T follicular helper cell (primary cell): ENCODE measurements at regions not wholly inside any gene's neighbourhood (a gene's known extent, or its start where the extent isn't known, plus 50 kb on each side); places are given as distances from the start of the nearest gene placed in this dataset.
"Not testable (repeated sequence)": the region's sequence is repeated elsewhere in the genome, so short reads cannot be mapped to it uniquely, and the experiment has no call there.

Source experiments
- DNase-seq: peaks from one replicate; pipeline ENCODE4 v3.0.0-alpha.2; 2020; ENCODE audit warnings: low read depth

GRCh38 chr11:82047200-82047599 is 686.5 kb downstream of the FAM181B start:
- DNase-seq: no peak

GRCh38 chr11:82046778-82047177 is 686.9 kb downstream of the FAM181B start:
- DNase-seq: no peak

DNA sequence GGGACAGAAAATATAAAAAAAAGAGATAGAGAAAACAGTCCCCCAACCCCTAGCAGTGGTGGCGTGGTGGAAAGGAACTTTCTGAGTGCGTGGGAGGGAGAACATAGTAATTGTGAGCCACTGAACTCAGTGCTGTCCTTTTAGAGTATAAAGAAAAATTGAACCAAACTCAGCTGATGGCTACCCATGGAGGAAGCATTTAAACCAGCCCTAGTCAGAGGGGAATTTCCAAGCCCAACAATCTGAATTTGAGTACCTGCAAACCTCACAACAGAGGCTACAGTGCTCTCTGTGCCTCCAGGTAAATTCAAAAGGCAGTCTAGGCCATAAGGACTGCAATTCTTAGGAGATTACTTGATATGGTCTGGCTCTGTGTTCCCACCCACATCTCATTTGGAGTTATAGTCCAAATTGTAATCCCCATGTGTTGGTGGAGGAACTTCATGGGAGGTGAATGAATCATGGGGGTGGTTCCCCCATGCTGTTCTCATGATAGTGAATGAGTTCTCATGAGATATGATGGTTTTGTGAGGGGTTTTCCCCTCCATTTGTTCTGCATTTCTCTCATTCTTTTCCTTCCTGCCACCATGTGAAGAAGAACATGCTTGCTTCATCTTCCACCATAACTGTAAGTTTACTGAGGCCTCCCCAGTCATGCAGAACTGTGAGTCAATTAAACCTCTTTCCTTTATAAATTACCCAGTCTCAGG is 687.8 kb downstream of the FAM181B start:
- no peak for DNase-seq

DNA sequence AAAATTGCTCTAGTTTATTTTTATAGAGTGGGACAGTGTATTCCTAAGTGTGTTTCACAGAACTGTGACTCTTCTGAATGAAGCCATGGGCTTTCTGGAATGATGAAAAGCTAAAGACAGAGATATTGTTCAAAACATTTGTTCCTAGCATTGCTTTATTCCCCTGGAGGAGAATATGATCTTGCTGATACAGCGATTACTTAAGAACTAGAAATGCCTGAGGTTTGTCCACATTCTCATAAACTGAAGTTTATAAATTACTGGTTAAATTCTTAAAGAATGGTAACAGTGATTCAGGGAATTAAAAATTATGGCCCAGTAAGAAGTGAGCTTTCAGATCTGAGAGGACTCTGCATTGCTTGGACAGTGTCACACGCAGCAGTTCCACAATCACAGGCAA is 690.3 kb downstream of the FAM181B start:
- DNase-seq: no peak

DNA sequence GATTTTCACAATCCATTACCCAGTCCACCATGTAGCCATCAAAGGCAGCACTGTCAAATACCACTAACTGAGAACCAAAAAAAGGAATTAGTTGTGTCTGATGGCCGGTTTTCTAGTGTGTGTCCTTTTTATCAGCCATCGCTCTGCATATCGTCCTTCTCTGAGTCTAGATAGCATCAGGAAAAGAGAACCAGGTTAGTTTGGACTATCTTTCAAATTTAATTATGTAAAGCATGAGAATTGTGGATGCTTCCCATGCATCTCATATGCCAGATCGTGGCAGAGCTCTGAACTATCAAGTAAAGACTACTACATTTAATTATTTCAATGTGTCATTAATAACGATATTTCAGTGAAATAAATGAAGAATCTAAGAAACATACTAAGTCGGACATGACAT is 691.9 kb downstream of the FAM181B start:
- no peak for DNase-seq

- DNase-seq: no peak
These were observed 695.5 kb downstream of the FAM181B start for GRCh38 chr11:82038154-82038553.

- no peak for DNase-seq
These were observed 699.1 kb downstream of the FAM181B start for GRCh38 chr11:82034527-82034926.

DNA sequence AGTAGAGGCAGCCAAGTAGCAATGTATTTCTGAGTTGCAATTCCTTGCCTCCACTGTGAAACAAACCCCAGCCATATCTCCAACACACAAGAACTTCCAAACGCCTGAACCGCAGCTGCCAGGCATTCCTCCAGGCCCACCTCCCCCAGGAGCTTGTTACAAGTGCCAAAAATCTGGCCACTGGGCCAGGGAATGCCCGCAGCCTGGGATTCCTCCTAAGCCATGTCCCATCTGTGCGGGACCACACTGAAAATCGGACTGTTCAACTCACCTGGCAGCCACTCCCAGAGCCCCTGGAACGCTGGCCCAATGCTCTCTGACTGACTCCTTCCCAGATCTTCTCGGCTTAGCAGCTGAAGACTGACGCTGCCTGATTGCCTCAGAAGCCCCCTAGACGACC is 706.3 kb downstream of the FAM181B start:
- DNase-seq: not testable (repeated sequence)

GRCh38 chr11:82024760-82025159 is 708.9 kb downstream of the FAM181B start:
- DNase-seq: no peak

DNA sequence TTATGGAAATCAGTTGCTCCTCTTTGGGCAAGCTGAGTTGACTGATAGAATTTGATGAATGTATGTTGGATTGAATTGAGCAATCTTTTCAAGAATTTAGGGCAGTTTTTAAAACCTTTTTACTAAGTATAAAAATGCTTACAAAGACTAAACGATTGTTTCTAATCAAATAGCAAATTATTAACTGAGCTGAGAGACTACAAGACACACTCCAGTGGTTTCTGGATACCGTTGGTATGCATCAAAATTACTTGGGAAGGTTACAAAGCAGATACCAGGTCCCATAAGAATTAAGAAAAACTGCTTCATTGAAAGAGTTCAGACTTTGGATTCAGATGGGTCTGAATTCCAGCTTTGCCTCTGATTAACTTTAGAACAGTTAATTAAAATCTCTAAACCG is 721.4 kb downstream of the FAM181B start:
- no peak for DNase-seq

GRCh38 chr11:82009133-82009532 is 724.5 kb downstream of the FAM181B start:
- no peak for DNase-seq

DNA sequence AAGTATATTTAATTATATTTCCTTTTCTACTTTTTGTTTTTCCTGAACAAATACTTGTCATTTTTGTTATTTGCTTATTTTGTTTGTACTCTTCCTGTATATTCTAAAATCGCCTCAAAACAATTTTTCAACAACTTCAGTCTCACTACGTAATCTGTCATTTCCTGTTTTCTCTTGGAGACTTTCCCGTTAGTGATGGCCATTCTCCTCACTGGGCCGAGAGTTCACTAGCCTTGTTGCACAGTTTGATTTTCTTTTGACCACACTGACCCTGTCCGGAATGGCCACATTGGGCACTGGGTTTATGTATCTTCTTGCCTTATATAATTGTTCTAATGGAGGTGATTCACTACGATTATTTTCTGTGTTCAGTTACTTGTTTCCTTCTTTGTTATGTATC is 726.1 kb downstream of the FAM181B start:
- DNase-seq: no peak

GRCh38 chr11:82004537-82005213 is 729.0 kb downstream of the FAM181B start:
- no peak for DNase-seq

GRCh38 chr11:82003671-82004515 is 729.8 kb downstream of the FAM181B start:
- no peak for DNase-seq

DNA sequence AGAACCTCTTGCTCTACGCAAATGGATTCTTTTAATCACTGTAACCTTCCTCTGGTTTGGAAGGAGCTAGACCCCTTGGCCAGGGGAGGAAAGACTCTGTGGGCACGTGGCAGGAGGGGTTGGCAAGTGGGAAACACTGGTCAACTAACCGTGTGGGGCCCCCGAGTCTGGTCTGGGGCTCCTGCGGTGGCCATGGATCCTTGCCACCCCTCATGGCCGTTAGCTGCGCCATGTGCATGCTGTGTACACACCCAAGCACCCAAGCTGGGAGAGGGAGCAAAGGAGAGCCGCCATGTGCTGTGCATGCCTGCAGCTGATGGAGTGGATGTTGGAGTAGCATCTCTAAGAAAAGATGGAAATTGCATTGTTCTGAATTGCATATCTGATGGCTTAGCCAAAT is 730.6 kb downstream of the FAM181B start:
- DNase-seq: no peak

DNA sequence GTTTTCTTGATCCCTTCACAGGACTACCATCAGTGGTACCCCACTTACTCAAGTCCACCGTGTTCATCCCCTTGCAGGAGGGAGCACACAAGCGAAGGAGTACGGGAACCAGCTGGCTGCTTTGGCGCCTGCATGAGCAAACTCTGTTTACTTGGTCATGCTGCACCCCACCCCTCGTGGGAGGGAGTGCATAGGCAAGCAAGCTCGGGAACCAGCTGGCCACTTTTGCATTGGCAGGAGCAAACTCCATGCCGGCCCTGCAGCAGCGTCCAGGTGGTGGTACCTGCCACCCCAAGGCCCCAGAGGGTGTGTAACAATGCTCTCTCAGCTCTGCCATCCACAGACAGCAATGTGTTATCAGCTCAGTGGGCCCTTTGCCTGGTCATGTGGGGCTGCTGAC is 737.8 kb downstream of the FAM181B start:
- no peak for DNase-seq

DNA sequence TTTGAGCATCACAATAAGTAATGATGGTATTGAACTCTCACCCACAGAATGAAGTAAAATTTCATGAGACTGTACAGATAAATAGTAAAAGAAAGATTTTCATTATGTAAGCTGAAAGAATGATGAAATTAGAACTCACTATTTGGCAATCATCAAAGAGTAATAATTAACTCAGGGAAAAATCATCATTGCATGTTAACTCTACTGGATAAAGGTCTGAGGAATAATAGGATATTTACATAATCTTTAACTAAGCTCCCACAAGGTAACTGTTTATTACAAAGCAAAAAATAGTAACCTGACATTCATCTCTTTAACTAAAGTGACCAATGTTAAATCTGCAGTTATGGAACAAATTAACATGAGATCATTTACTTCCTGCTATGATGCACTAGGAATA is 739.9 kb downstream of the FAM181B start:
- DNase-seq: no peak

GRCh38 chr11:81990659-81991443 is 742.8 kb downstream of the FAM181B start:
- DNase-seq: no peak

DNA sequence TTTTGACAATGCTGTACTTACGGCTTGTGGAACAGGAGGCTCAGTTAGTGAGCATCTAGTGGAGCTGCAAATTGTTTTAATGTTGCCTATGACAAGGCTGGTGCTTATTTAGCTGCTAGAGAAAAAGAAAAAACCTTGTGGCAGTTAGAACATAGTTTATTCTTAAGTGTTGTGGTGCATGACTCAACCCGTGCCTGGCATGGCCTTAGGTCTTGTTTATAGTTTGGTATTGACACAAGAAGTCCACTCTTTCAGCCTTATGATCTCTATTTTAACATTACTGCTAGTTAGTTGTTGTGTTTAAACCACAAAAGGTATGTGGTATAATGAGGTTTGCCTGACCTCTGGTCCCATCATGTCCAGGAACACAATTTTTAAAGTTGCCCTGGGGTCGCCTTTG is 744.6 kb downstream of the FAM181B start:
- no peak for DNase-seq

DNA sequence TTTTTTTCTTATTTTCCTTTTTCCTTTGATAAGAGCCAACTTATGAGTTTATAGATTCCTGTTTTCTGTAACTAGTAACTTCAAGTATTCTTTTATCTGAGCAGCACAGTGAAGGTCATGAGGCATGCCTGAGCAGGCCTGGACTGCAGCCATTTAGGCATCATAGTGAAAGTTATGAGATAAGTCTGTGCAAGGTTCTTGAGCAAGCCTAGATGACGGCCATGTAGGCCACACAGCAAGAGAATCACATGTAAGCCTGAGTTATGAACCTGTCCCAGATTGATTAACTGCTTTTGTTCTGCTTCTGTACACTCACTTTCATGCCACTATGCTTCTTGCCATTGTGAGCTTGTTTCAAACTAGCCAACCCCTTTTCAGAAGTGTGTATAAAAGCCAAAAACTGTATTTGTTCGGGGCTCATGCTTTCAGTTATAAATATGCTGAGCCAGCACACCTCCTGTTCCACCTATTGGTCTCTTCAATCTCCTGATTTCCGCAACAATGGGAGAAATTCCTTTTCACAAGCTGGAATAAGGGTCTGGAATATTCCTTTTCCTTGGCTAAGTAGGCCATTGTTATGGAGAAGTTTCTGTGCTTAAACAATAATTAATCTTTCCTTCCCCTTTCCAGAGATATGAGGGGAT is 745.7 kb downstream of the FAM181B start:
- no peak for DNase-seq

DNA sequence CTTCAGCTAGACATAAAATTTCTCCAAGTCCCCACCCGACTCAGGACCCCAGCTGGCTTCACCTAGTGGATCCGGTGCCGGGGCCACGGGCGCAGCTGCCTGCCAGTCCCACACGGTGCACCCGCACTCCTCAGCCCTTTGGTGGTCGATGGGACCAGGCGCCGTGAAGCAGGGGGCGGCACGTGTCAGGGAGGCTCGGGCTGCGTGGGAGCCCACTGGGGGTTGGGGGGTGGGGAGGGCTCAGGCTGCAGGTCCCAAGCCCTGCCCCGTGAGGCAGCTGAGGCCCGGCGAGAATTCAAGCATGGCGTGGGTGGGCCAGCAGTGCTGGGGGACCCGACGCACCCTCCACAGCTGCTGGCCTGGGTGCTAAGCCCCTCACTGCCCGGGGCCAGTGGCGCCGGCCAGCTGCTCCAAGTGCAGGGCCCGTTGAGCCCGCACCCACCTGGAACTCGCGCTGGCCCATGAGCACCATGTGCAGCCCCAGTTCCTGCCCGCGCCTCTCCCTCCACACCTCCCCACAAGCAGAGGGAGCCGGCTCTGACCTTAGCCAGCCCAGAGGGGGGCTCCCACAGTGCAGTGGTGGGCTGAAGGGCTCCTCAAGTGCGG is 747.0 kb downstream of the FAM181B start:
- DNase-seq: no peak
